ENCODE measurements at regions not wholly inside any gene's neighbourhood (a gene's known extent, or its start where the extent isn't known, plus 50 kb on each side); places are given as distances from the start of the nearest gene placed in this dataset.

DNA sequence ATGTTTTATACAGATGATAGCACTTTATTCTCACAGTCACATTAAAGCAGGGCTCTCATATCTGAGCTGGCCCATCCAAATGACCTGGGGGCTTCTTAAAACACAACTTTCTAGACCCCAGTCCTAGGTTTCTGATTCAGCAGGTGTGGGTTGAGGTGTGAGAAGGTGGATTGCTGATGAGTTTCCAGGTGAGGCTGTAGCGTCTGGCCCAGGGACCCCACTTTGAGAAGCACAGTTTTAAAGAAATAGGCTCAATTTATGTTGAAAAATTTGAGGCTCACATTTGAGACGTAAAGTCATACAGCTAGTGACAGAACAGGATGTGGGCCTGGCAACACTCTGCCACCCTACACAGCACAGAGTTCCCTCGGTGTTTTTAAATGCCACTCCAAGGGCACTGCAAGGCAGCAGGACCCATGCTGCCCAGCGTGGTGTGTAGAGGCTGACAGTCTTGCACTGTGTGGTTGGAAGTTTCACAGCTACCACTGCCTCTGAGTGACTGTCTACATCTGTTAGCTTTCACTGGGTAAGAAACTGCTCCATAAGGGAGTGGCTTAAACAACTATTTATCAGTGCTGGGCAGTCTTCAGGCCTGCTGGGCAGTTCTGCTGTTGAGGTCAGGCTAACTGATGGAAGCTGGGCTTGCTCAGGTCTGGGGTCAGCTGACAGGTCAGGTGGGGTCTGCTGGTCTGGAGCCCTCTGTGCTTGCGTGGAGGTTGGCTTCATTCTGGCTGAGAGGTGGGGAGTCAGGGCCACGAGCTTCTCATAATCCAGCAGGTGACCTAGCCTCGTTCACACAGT lies 319.7 kb downstream of the CXCL12 start:
- Mint-ChIP-seq H3K4me3 (ENCODE audit: unreplicated experiment) (no peak overlapping the region), H3K9me3 (ENCODE audit: unreplicated experiment) (no peaks in the 10 kb centered on the region), H3K36me3 (ENCODE audit: unreplicated experiment) (no peaks in the 10 kb centered on the region), H3K27ac (ENCODE audit: unreplicated experiment) (no peak overlapping the region), H3K27me3 (ENCODE audit: unreplicated experiment) (peaks cover 19% of the 10 kb centered on the region), H3K4me1 (ENCODE audit: unreplicated experiment) (peaks cover 5% of the 10 kb centered on the region)
- DNase-seq (ENCODE audit: extremely low spot score, unreplicated experiment), result no peak
- no peak for TF ChIP-seq CTCF (IDR thresholded peaks at IDR 0.05)

DNA sequence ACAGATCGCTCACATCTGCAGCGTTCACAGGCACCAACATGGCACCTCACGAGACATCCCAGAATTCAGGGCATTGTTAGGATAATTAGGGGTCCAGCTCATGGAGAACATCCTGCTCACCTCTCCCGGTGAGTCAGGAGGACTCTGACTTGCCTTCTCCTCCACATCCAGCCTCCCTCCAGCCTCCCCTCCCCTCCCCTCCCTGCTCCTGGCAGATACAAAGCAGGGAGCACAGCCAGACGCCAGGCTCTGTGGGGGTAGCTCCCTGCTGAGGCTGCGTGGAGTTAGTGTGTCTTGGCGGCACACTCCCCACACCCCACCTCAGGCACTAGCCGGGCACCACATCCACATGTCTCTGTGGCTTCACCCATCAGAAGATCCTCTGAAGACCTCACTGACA lies 320.6 kb downstream of the CXCL12 start:
- H3K4me3 Mint-ChIP-seq (ENCODE audit: unreplicated experiment), result no peak overlapping the region
- no peaks in the 10 kb centered on the region for H3K9me3 Mint-ChIP-seq (ENCODE audit: unreplicated experiment)
- no peak overlapping the region for H3K27ac Mint-ChIP-seq (ENCODE audit: unreplicated experiment)
- DNase-seq (ENCODE audit: extremely low spot score, unreplicated experiment), result no peak
- H3K27me3 Mint-ChIP-seq (ENCODE audit: unreplicated experiment), result peaks cover 25% of the 10 kb centered on the region
- peaks cover 5% of the 10 kb centered on the region for H3K4me1 Mint-ChIP-seq (ENCODE audit: unreplicated experiment)
- H3K36me3 Mint-ChIP-seq (ENCODE audit: unreplicated experiment), result no peaks in the 10 kb centered on the region
- no peak for TF ChIP-seq CTCF (IDR thresholded peaks at IDR 0.05)

- Mint-ChIP-seq H3K27ac (ENCODE audit: unreplicated experiment) (no peak overlapping the region), H3K4me3 (ENCODE audit: unreplicated experiment) (no peak overlapping the region), H3K9me3 (ENCODE audit: unreplicated experiment) (no peaks in the 10 kb centered on the region), H3K36me3 (ENCODE audit: unreplicated experiment) (no peaks in the 10 kb centered on the region), H3K4me1 (ENCODE audit: unreplicated experiment) (peaks cover 3% of the 10 kb centered on the region), H3K27me3 (ENCODE audit: unreplicated experiment) (peaks cover 30% of the 10 kb centered on the region)
- no peak for DNase-seq (ENCODE audit: extremely low spot score, unreplicated experiment)
- TF ChIP-seq CTCF (IDR thresholded peaks at IDR 0.05), result no peak
Observed at GRCh38 chr10:44063686-44064085, 321.2 kb downstream of the CXCL12 start.

DNA sequence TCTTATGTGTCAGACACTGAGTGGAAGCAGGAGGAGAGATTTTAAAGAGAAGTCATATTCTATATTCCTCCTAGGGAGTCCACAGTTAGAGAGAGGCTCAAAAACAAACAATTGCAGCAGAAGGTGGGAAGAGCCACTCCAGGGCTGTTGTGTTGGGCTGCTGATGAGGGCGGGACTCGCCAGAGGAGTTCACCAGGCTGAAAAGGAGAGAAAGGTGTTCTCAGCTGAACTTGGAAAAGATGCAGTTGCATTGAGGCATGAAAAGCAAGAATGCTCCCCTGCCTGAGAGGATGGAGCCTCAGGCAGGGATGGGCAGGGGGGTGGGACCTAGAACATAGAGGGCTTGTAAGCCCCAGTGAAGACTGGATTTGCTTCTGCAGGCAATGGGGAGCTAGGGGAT lies 324.2 kb downstream of the CXCL12 start:
- no peak overlapping the region for H3K4me3 Mint-ChIP-seq (ENCODE audit: unreplicated experiment)
- DNase-seq (ENCODE audit: extremely low spot score, unreplicated experiment), result no peak
- peaks cover 2% of the 10 kb centered on the region for H3K4me1 Mint-ChIP-seq (ENCODE audit: unreplicated experiment)
- no peak overlapping the region for H3K27ac Mint-ChIP-seq (ENCODE audit: unreplicated experiment)
- TF ChIP-seq CTCF (IDR thresholded peaks at IDR 0.05), result no peak
- peaks cover 45% of the 10 kb centered on the region for H3K27me3 Mint-ChIP-seq (ENCODE audit: unreplicated experiment)
- no peaks in the 10 kb centered on the region for H3K36me3 Mint-ChIP-seq (ENCODE audit: unreplicated experiment)
- no peaks in the 10 kb centered on the region for H3K9me3 Mint-ChIP-seq (ENCODE audit: unreplicated experiment)

DNA sequence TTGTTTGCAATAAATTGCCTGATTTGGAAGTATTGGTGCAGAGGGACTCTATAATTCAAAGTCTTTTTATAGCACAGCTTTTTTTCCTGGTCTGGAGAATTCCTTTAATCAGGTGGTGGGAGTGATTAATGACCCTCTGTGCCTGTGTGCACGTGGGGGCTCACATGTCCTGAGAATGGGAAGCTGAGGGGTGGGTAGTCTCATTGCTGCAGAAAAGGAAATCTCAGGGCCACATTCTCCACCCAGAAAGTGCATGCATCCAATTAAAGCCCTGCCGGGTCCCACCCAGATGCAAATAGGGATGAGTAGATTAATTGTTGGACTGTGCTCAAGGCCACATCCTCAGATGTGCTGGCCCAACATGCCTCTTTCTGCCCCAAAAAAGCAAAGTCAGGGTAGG lies 324.7 kb downstream of the CXCL12 start:
- Mint-ChIP-seq H3K4me3 (ENCODE audit: unreplicated experiment) (no peak overlapping the region), H3K36me3 (ENCODE audit: unreplicated experiment) (no peaks in the 10 kb centered on the region), H3K27me3 (ENCODE audit: unreplicated experiment) (peaks cover 46% of the 10 kb centered on the region), H3K27ac (ENCODE audit: unreplicated experiment) (no peak overlapping the region), H3K4me1 (ENCODE audit: unreplicated experiment) (peaks cover 2% of the 10 kb centered on the region), H3K9me3 (ENCODE audit: unreplicated experiment) (no peaks in the 10 kb centered on the region)
- DNase-seq (ENCODE audit: extremely low spot score, unreplicated experiment), result no peak
- TF ChIP-seq CTCF (IDR thresholded peaks at IDR 0.05), result no peak

Data from osteocyte (in vitro differentiated cells).